HCT116 (cell line): ENCODE measurements at regions not wholly inside any gene's neighbourhood (a gene's known extent, or its start where the extent isn't known, plus 50 kb on each side); places are given as distances from the start of the nearest gene placed in this dataset.

Experiments used
- ATAC-seq: fragments of 200-7000 bp; cut with Tn5 transposase; 2 replicates; pipeline ENCODE4 v1.9.1; 2020; ENCODE audit warnings: mild to moderate bottlenecking, moderate library complexity
- BruUV-seq: library from RNA; stranded (reverse); fragments of 400-500 nt; replicated peaks from 2 replicates; lab custom pipeline; 2021; lab: Mats Ljungman, UMichigan
- CTCF ChIA-PET: fragments of 300-600 bp; sonication (Branson Sonifier 250); formaldehyde crosslinking; loops from one replicate; lab custom pipeline; 2021; ENCODE audit warnings: antibody characterized with exemption; lab: Charles Lee
- POLR2A ChIA-PET: fragments of 300-600, 350-600 bp; sonication (Branson Sonifier 250); formaldehyde crosslinking; loops from one replicate; lab custom pipeline; 2021; ENCODE audit warnings: antibody characterized with exemption; lab: Charles Lee
- RAD21 ChIA-PET, 2 experiments: fragments of 300-600 bp; sonication (Branson Sonifier 250); formaldehyde crosslinking; loops; one replicate each; lab custom pipeline; 2023; ENCODE audit warnings: low total read pairs in 2 of 2; ENCODE audit not compliant: uncharacterized antibody in 2 of 2, unreplicated experiment in 2 of 2, low non-redundant PET in 1 of 2; lab: Charles Lee
- DNase-seq: peaks from one replicate; pipeline ENCODE4 v3.0.0-alpha.2; 2010; ENCODE audit warnings: low read depth, low spot score
- H2AFZ ChIP-seq: fragments of 200-600 bp; shearing (Covaris generic), sonication (generic); 2 replicates; pipeline ENCODE4 v1.6.1; 2017; ENCODE audit warnings: low read depth, mixed run types, mixed read lengths, antibody characterized with exemption, low read length; ENCODE audit not compliant: poor library complexity, severe bottlenecking
- H3K27ac ChIP-seq: 2 replicates; pipeline ENCODE4 v1.5.1; 2012; ENCODE audit warnings: low read depth, low read length
- H3K27me3 ChIP-seq: fragments of 200-600 bp; sonication (generic); 2 replicates; pipeline ENCODE4 v1.6.1; 2016; ENCODE audit warnings: mixed run types, low read length, mixed read lengths; ENCODE audit not compliant: insufficient read depth
- H3K36me3 ChIP-seq, 2 experiments: fragments of 200-500 bp in 1 of 2; fragments of 200-600 bp in 1 of 2; sonication (Bioruptor generic) in 1 of 2; sonication (generic) in 1 of 2; 2 replicates each; pipeline versions ENCODE4 v1.5.1 to v1.6.1; 2014 to 2016; ENCODE audit warnings: low read length in 2 of 2, inconsistent platforms in 1 of 2, mixed read lengths in 1 of 2, mixed run types in 1 of 2; ENCODE audit not compliant: insufficient read depth in 2 of 2, control insufficient read depth in 1 of 2
- H3K4me1 ChIP-seq, 2 experiments: fragments of 200-600 bp in 1 of 2; sonication (generic) in 1 of 2; 2 replicates each; pipeline versions ENCODE4 v1.5.1 to v1.6.1; 2012 to 2017; ENCODE audit warnings: low read length in 2 of 2, inconsistent platforms in 1 of 2, mild to moderate bottlenecking in 1 of 2, mixed read lengths in 1 of 2, mixed run types in 1 of 2, moderate library complexity in 1 of 2; ENCODE audit not compliant: insufficient read depth in 2 of 2, control insufficient read depth in 1 of 2
- H3K4me2 ChIP-seq: fragments of 200-600 bp; sonication (generic); 2 replicates; pipeline ENCODE4 v1.6.1; 2017; ENCODE audit warnings: mixed run types, low read length, mixed read lengths
- H3K4me3 ChIP-seq, 2 experiments: fragments of 200-600 bp in 1 of 2; sonication (generic) in 1 of 2; replicated peaks in 1 of 2; 2 replicates each; pipeline ENCODE4 v1.5.1; 2011 to 2016; ENCODE audit warnings: low read length in 2 of 2, control low read depth in 1 of 2, low read depth in 1 of 2, mild to moderate bottlenecking in 1 of 2, mixed read lengths in 1 of 2, mixed run types in 1 of 2
- H3K79me2 ChIP-seq: fragments of 200-600 bp; sonication (generic); 2 replicates; pipeline ENCODE4 v1.6.1; 2017; ENCODE audit warnings: mild to moderate bottlenecking, mixed run types, low read length, moderate library complexity, mixed read lengths; ENCODE audit not compliant: insufficient read depth
- H3K9ac ChIP-seq: fragments of 200-600 bp; sonication (generic); 2 replicates; pipeline ENCODE4 v1.6.1; 2016; ENCODE audit warnings: low read length, mixed read lengths
- H3K9me2 ChIP-seq: fragments of 200-600 bp; sonication (generic), shearing (Covaris generic); 2 replicates; pipeline ENCODE4 v1.6.1; 2017; ENCODE audit warnings: mixed run types, mild to moderate bottlenecking, moderate library complexity; ENCODE audit not compliant: insufficient read depth
- H3K9me3 ChIP-seq, 2 experiments: fragments of 200-500 bp in 1 of 2; fragments of 200-600 bp in 1 of 2; sonication (Bioruptor generic) in 1 of 2; sonication (generic) in 1 of 2; 2 replicates each; pipeline ENCODE4 v1.6.1; 2014 to 2017; ENCODE audit warnings: low read length in 2 of 2, mixed read lengths in 2 of 2, inconsistent platforms in 1 of 2, low read depth in 1 of 2, mild to moderate bottlenecking in 1 of 2, mixed run types in 1 of 2, moderate library complexity in 1 of 2; ENCODE audit not compliant: control insufficient read depth in 1 of 2, insufficient read depth in 1 of 2
- H4K20me1 ChIP-seq: fragments of 200-600 bp; sonication (generic), shearing (Covaris generic); 2 replicates; pipeline ENCODE4 v1.6.1; 2017; ENCODE audit warnings: mixed run types, mild to moderate bottlenecking, moderate library complexity; ENCODE audit not compliant: insufficient read depth
- CBX3 ChIP-seq: IDR thresholded peaks from 2 replicates; pipeline ENCODE4 v1.6.1; 2012; ENCODE audit warnings: low read depth
- CEBPB ChIP-seq: IDR thresholded peaks from 2 replicates; pipeline ENCODE4 v1.6.1; 2012; ENCODE audit warnings: low read depth
- EGR1 ChIP-seq: IDR thresholded peaks from 2 replicates; pipeline ENCODE4 v1.6.1; 2012; ENCODE audit warnings: low read depth
- EZH2phosphoT487 ChIP-seq: fragments of 200-600 bp; IDR thresholded peaks from 2 replicates; pipeline ENCODE4 v1.6.1; 2018; ENCODE audit warnings: antibody characterized with exemption, borderline replicate concordance
- FOSL1 ChIP-seq: IDR thresholded peaks from 2 replicates; pipeline ENCODE4 v1.6.1; 2012; ENCODE audit warnings: low read depth
- POLR2A ChIP-seq: IDR thresholded peaks from 2 replicates; pipeline ENCODE4 v1.7.0; 2011; ENCODE audit warnings: borderline replicate concordance; ENCODE audit not compliant: insufficient read depth, insufficient read length; ENCODE audit errors: extremely low read depth
- SIN3A ChIP-seq: IDR thresholded peaks from 2 replicates; pipeline ENCODE4 v1.6.1; 2012; ENCODE audit warnings: low read depth
- SP1 ChIP-seq: IDR thresholded peaks from 2 replicates; pipeline ENCODE4 v1.6.1; 2012; ENCODE audit warnings: low read depth
- YY1 ChIP-seq: IDR thresholded peaks from 2 replicates; pipeline ENCODE4 v1.6.1; 2011; ENCODE audit warnings: low read length, low read depth, moderate library complexity, mild to moderate bottlenecking; ENCODE audit not compliant: insufficient replicate concordance; ENCODE audit errors: extremely low read depth
- ZFX ChIP-seq: fragments of 450-650 bp; IDR thresholded peaks from 2 replicates; pipeline ENCODE4 v1.6.1; 2017
- intact Hi-C: fragments of 100-400 bp; cut with micrococcal nuclease; formaldehyde crosslinking; loops from 2 replicates; pipeline ENCODE4 v1.10.0; 2022
- TF ChIP-seq, protein P1 (sequence below): IDR thresholded peaks from 2 replicates; pipeline ENCODE4 v1.6.1; 2012

DNA sequence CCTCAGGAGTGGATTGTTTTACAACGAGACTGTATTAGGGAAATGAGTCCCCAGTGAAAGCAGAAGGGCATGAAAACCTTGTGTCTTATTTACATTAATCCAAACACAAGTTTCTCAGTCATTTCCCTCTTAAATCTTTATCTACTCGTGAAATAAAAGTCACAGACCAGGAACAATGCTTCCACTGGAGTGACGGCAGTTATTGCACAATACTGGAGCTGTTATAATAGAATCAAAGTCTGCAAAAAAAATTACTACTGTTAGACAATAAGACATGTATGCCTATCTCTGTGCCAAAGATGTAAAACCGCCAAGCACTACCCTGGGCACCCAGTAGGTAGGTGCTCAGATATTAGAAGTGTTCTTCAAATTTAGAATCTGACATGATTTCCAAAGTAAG, 375.5 kb downstream of the ZNF521 start:
- H3K27me3 ChIP-seq = peaks cover 6% of the 10 kb centered on the region
- H4K20me1 ChIP-seq = no peaks in the 10 kb centered on the region
- H3K4me3 ChIP-seq = no peak overlapping the region
- ChIA-PET POLR2A (no interaction called here), CTCF (no interaction called here), RAD21 (no interaction called here)
- H3K9ac ChIP-seq = no peak overlapping the region
- no peak for DNase-seq
- no peaks in the 10 kb centered on the region for H3K9me3 ChIP-seq
- H3K4me2 ChIP-seq = no peak overlapping the region
- TF ChIP-seq EZH2phosphoT487 (no peak), YY1 (no peak), FOSL1 (no peak), EGR1 (no peak), CBX3 (no peak), POLR2A (no peak), SIN3A (no peak), SP1 (no peak), ZFX (no peak)
- TF ChIP-seq, protein P1, sequence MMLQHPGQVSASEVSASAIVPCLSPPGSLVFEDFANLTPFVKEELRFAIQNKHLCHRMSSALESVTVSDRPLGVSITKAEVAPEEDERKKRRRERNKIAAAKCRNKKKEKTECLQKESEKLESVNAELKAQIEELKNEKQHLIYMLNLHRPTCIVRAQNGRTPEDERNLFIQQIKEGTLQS = no peak
- ATAC-seq = no peak
- no peaks in the 10 kb centered on the region for H3K79me2 ChIP-seq
- H3K9me2 ChIP-seq = no peaks in the 10 kb centered on the region
- intact Hi-C loops = no loop called here
- H3K36me3 ChIP-seq = no peaks in the 10 kb centered on the region
- no peaks in the 10 kb centered on the region for H3K4me1 ChIP-seq
- H2AFZ ChIP-seq = no peak overlapping the region
- no TSS peak for BruUV-seq
- H3K27ac ChIP-seq = no peak overlapping the region

DNA sequence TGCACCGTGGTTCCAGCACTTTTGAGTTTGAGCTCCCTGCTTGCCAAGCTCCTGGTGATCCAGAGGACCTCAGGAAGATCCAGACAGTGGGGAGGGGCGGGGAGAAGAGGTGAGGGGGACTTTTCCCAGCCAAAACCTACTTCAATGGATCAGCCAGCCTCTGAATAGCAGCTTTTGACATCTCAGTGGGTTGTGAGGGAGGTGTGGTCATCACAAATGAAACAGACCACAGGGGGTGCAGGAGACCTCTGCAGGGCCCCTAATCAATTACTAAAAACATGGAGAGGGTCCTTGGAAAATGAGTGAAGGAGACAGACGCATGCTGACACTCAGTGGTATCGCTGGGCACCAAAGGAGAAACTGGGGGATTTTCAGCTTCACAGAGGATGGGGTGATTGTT, 372.7 kb downstream of the ZNF521 start:
- TF ChIP-seq FOSL1 = no peak
- no peak for TF ChIP-seq CEBPB
- TF ChIP-seq POLR2A = no peak
- Histone ChIP-seq H3K27ac (no peak overlapping the region), H3K4me3 (no peak overlapping the region), H3K4me1 (no peaks in the 10 kb centered on the region), H3K9me3 (no peaks in the 10 kb centered on the region), H3K36me3 (no peaks in the 10 kb centered on the region), H3K9ac (no peak overlapping the region), H3K27me3 (peaks cover 6% of the 10 kb centered on the region), H4K20me1 (no peaks in the 10 kb centered on the region), H3K4me2 (no peak overlapping the region), H3K9me2 (no peaks in the 10 kb centered on the region), H2AFZ (no peak overlapping the region), H3K79me2 (no peaks in the 10 kb centered on the region)
- ChIA-PET CTCF (no interaction called here), POLR2A (no interaction called here), RAD21 (no interaction called here)
- intact Hi-C loops = no loop called here
- no TSS peak for BruUV-seq
- ATAC-seq (no peak), DNase-seq (no peak)
